Neural crest cell (in vitro differentiated cells): ENCODE measurements at regions not wholly inside any gene's neighbourhood (a gene's known extent, or its start where the extent isn't known, plus 50 kb on each side); places are given as distances from the start of the nearest gene placed in this dataset.

ENCODE experiments used
- DNase-seq: peaks from one replicate; pipeline ENCODE4 v3.0.0; 2021; ENCODE audit warnings: low read depth, mixed read lengths, low spot score
- H3K27ac Mint-ChIP-seq: one replicate; pipeline ENCODE4 v1.8.0; 2021; ENCODE audit warnings: mild to moderate bottlenecking, mixed read lengths; ENCODE audit not compliant: unreplicated experiment
- H3K27me3 Mint-ChIP-seq: 2 replicates; pipeline ENCODE4 v1.8.0; 2021; ENCODE audit warnings: low read depth, mild to moderate bottlenecking, mixed read lengths
- H3K36me3 Mint-ChIP-seq: 2 replicates; pipeline ENCODE4 v1.8.0; 2021; ENCODE audit warnings: low read depth, mild to moderate bottlenecking, mixed read lengths
- H3K4me1 Mint-ChIP-seq: 2 replicates; pipeline ENCODE4 v1.8.0; 2021; ENCODE audit warnings: mixed read lengths
- H3K4me3 Mint-ChIP-seq: one replicate; pipeline ENCODE4 v1.8.0; 2021; ENCODE audit warnings: mild to moderate bottlenecking, mixed read lengths
- H3K9me3 Mint-ChIP-seq: 2 replicates; pipeline ENCODE4 v1.8.0; 2021; ENCODE audit warnings: mixed read lengths
- CTCF ChIP-seq: fragments of 200-600 bp; sonication (generic); conservative IDR thresholded peaks from 2 replicates; pipeline ENCODE4 v1.5.0; 2021; ENCODE audit warnings: antibody characterized with exemption, mild to moderate bottlenecking

- no peak for TF ChIP-seq CTCF
- H3K9me3 Mint-ChIP-seq = no peaks in the 10 kb centered on the region
These were observed 311.8 kb upstream of the SMIM31 start for GRCh38 chr4:164442180-164442579.

GRCh38 chr4:164446516-164446915 is 307.4 kb upstream of the SMIM31 start:
- Mint-ChIP-seq H3K4me1 (no peaks in the 10 kb centered on the region), H3K4me3 (no peak overlapping the region), H3K9me3 (no peaks in the 10 kb centered on the region), H3K36me3 (no peaks in the 10 kb centered on the region), H3K27ac (no peak overlapping the region), H3K27me3 (no peaks in the 10 kb centered on the region)
- no peak for TF ChIP-seq CTCF
- no peak for DNase-seq

More at GRCh38 chr4:164442180-164442579, 311.8 kb upstream of the SMIM31 start:
- Mint-ChIP-seq H3K27ac (no peak overlapping the region), H3K4me1 (peaks cover 4% of the 10 kb centered on the region), H3K27me3 (no peaks in the 10 kb centered on the region), H3K4me3 (no peak overlapping the region), H3K36me3 (no peaks in the 10 kb centered on the region)
- no peak for DNase-seq

GRCh38 chr4:164461901-164462300 is 292.0 kb upstream of the SMIM31 start:
- Mint-ChIP-seq H3K27ac (no peak overlapping the region), H3K27me3 (no peaks in the 10 kb centered on the region), H3K36me3 (peaks cover 1% of the 10 kb centered on the region), H3K4me3 (no peak overlapping the region), H3K4me1 (no peaks in the 10 kb centered on the region), H3K9me3 (peaks cover 8% of the 10 kb centered on the region)
- no peak for DNase-seq
- no peak for TF ChIP-seq CTCF

- Mint-ChIP-seq H3K9me3 (peaks cover 7% of the 10 kb centered on the region), H3K27ac (no peak overlapping the region), H3K27me3 (no peaks in the 10 kb centered on the region), H3K4me1 (no peaks in the 10 kb centered on the region), H3K4me3 (no peak overlapping the region), H3K36me3 (no peaks in the 10 kb centered on the region)
- DNase-seq = no peak
- TF ChIP-seq CTCF = no peak
These were observed 291.5 kb upstream of the SMIM31 start for GRCh38 chr4:164462471-164462870.

GRCh38 chr4:164464313-164464712 is 289.6 kb upstream of the SMIM31 start:
- Mint-ChIP-seq H3K4me1 (no peaks in the 10 kb centered on the region), H3K9me3 (peaks cover 4% of the 10 kb centered on the region), H3K27ac (no peak overlapping the region), H3K27me3 (no peaks in the 10 kb centered on the region), H3K4me3 (no peak overlapping the region), H3K36me3 (no peaks in the 10 kb centered on the region)
- no peak for TF ChIP-seq CTCF
- DNase-seq = no peak

GRCh38 chr4:164467493-164467892 is 286.4 kb upstream of the SMIM31 start:
- Mint-ChIP-seq H3K27me3 (no peaks in the 10 kb centered on the region), H3K9me3 (no peaks in the 10 kb centered on the region), H3K4me1 (no peaks in the 10 kb centered on the region), H3K36me3 (no peaks in the 10 kb centered on the region), H3K4me3 (no peak overlapping the region), H3K27ac (no peak overlapping the region)
- TF ChIP-seq CTCF = no peak
- no peak for DNase-seq
